Thyroid gland (tissue), 4 donors: ENCODE measurements at regions not wholly inside any gene's neighbourhood (a gene's known extent, or its start where the extent isn't known, plus 50 kb on each side); places are given as distances from the start of the nearest gene placed in this dataset.

ENCODE experiments used
- DNase-seq, 2 donors: peaks; one replicate each; pipeline ENCODE4 v3.0.0-alpha.2; 2019
- H3K27ac ChIP-seq, 3 donors: fragments of 200-600 bp; sonication (generic); 1 replicate in 2 of 3; 2 replicates in 1 of 3; pipeline ENCODE4 v1.5.1; 2016 to 2019; ENCODE audit warnings: mild to moderate bottlenecking in 1 of 3, moderate library complexity in 1 of 3
- H3K27me3 ChIP-seq: fragments of 200-600 bp; sonication (generic); one replicate; pipeline ENCODE4 v1.5.1; 2019
- H3K36me3 ChIP-seq, 2 donors: fragments of 200-600 bp; sonication (generic); one replicate each; pipeline ENCODE4 v1.5.1; 2016 to 2019
- H3K4me1 ChIP-seq, 2 donors: fragments of 200-600 bp; sonication (generic); one replicate each; pipeline ENCODE4 v1.5.1; 2017 to 2019
- H3K4me3 ChIP-seq, 3 donors: fragments of 200-600 bp; sonication (generic); replicated peaks in 1 of 3; 1 replicate in 2 of 3; 2 replicates in 1 of 3; pipeline ENCODE4 v1.5.1; 2016; ENCODE audit warnings: mild to moderate bottlenecking in 1 of 3
- H3K9me3 ChIP-seq: fragments of 200-600 bp; sonication (generic); one replicate; pipeline ENCODE4 v1.5.1; 2017
- POLR2A ChIP-seq, 2 donors: fragments of 450-650 bp; IDR thresholded peaks; one replicate each; pipeline ENCODE4 v1.6.1; 2017; ENCODE audit warnings: antibody characterized with exemption in 2 of 2, mild to moderate bottlenecking in 2 of 2, moderate library complexity in 1 of 2
- WGBS, 2 donors: methylation state at CpG; one replicate each; pipeline ENCODE4 v1.1.5; 2017; 5-methylcytosine and 5-hydroxymethylcytosine counted together
- intact Hi-C: fragments of 100-400 bp; cut with DNase I; formaldehyde crosslinking; loops from one replicate; pipeline ENCODE4 v1.15.1; 2023
- TF ChIP-seq, protein P1 (sequence below), 6 experiments: fragments of 200-600 bp in 3 of 6; fragments of 450-650 bp in 3 of 6; sonication (generic) in 3 of 6; IDR thresholded peaks; one replicate each; pipeline ENCODE4 v1.5.1; 2016 to 2019; ENCODE audit warnings: antibody characterized with exemption in 6 of 6, mild to moderate bottlenecking in 2 of 6, inconsistent platforms in 1 of 6, moderate library complexity in 1 of 6

- intact Hi-C loops, result no loop called here
- no peaks in the 10 kb centered on the region for H3K4me1 ChIP-seq
- H3K9me3 ChIP-seq, result no peaks in the 10 kb centered on the region
- no peaks in the 10 kb centered on the region for H3K36me3 ChIP-seq
- 81 to 94% methylated on average over 5 of the region's 5 CpGs for WGBS, 2 donors
- TF ChIP-seq, protein P1, sequence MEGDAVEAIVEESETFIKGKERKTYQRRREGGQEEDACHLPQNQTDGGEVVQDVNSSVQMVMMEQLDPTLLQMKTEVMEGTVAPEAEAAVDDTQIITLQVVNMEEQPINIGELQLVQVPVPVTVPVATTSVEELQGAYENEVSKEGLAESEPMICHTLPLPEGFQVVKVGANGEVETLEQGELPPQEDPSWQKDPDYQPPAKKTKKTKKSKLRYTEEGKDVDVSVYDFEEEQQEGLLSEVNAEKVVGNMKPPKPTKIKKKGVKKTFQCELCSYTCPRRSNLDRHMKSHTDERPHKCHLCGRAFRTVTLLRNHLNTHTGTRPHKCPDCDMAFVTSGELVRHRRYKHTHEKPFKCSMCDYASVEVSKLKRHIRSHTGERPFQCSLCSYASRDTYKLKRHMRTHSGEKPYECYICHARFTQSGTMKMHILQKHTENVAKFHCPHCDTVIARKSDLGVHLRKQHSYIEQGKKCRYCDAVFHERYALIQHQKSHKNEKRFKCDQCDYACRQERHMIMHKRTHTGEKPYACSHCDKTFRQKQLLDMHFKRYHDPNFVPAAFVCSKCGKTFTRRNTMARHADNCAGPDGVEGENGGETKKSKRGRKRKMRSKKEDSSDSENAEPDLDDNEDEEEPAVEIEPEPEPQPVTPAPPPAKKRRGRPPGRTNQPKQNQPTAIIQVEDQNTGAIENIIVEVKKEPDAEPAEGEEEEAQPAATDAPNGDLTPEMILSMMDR (IDR thresholded peaks at IDR 0.05), result no peak
- no peak for TF ChIP-seq POLR2A (IDR thresholded peaks at IDR 0.05)
- no peak overlapping the region for H3K4me3 ChIP-seq
- H3K27ac ChIP-seq, result no peak overlapping the region
- H3K27me3 ChIP-seq, result no peaks in the 10 kb centered on the region
- DNase-seq, result no peak
These were observed 175.6 kb downstream of the ARL6IP6 start for GRCh38 chr2:152894051-152894450.

DNA sequence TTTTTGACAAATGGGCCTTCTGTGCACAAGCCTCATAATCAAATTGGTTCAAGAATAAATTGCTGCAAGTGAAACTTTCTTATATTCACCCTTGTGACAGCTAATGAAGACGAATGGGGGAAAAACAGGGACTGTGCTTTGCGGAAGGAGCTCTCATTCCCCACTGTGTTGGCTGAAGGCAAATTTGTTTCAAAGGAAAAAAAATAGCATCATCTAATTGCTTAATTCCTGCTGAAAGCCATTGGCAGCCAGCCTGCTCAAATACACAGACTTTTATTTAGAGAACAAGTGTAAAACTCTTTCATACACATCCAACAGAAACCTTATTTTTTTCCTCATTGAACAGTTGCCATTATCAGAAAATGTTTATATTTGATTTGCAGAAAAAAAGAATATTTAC lies 172.3 kb downstream of the ARL6IP6 start:
- TF ChIP-seq, protein P1 (IDR thresholded peaks at IDR 0.05), result no peak
- no peaks in the 10 kb centered on the region for H3K4me1 ChIP-seq
- intact Hi-C loops, result no loop called here
- WGBS, 2 donors, result 51 to 53% methylated on average over 2 of the region's 2 CpGs
- H3K4me3 ChIP-seq, result no peak overlapping the region
- no peaks in the 10 kb centered on the region for H3K9me3 ChIP-seq
- H3K27ac ChIP-seq, result no peak overlapping the region
- no peaks in the 10 kb centered on the region for H3K27me3 ChIP-seq
- no peaks in the 10 kb centered on the region for H3K36me3 ChIP-seq
- no peak for DNase-seq

GRCh38 chr2:152883951-152884487 lies 165.6 kb downstream of the ARL6IP6 start:
- no peaks in the 10 kb centered on the region for H3K4me1 ChIP-seq
- H3K4me3 ChIP-seq, result no peak overlapping the region
- TF ChIP-seq, protein P1 (IDR thresholded peaks at IDR 0.05), result no peak
- no peak for TF ChIP-seq POLR2A (IDR thresholded peaks at IDR 0.05)
- no peaks in the 10 kb centered on the region for H3K9me3 ChIP-seq
- WGBS, 2 donors, result 69% methylated on average over 4 of the region's 4 CpGs
- H3K27ac ChIP-seq, result no peak overlapping the region
- no peak for DNase-seq
- H3K27me3 ChIP-seq, result no peaks in the 10 kb centered on the region
- H3K36me3 ChIP-seq, result no peaks in the 10 kb centered on the region
- intact Hi-C loops, result no loop called here

DNA sequence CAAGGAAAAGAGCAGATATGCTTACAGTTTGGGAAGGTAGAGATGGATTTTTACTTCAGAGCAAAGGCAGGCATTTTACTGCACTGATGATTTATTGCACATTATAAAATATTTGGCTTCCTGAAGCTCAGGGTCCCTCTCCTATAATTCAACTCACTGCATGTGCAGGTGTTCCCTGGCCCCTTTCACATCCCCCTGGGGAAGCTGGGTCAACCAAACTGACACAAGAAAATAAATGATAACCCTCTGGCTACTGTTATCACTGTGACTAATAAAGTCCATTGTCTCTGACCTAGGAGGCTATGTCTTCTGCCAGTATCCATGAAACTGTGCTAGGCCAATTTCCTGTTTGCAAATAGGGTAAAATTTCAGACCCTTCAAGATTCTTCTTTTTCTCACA lies 163.1 kb downstream of the ARL6IP6 start:
- intact Hi-C loops, result no loop called here
- Histone ChIP-seq H3K36me3 (no peaks in the 10 kb centered on the region), H3K27me3 (no peaks in the 10 kb centered on the region)

DNA sequence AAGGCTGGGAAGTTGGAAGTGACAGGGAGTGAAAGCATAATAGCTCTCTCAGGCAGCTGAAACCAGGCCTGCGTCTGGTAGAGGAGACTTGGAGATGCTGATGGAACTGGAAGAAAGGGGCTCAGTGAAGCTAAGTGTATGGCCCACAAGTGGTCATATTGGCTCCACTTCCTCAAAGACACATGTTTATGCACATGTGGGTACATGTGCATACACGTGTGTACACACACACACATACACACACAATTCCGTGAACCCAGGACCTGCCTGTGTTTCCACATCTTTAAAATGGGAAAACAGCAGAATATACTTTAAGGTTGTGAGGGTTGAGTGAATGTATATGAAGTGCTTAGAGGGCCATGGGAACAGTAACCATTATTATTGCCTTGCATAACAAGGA lies 160.9 kb downstream of the ARL6IP6 start:
- H3K9me3 ChIP-seq, result no peaks in the 10 kb centered on the region
- intact Hi-C loops, result no loop called here
- no peaks in the 10 kb centered on the region for H3K27me3 ChIP-seq
- no peak overlapping the region for H3K4me3 ChIP-seq
- no peak overlapping the region for H3K27ac ChIP-seq
- WGBS, 2 donors, result 82 to 89% methylated on average over 3 of the region's 3 CpGs
- H3K36me3 ChIP-seq, result no peaks in the 10 kb centered on the region
- TF ChIP-seq, protein P1 (IDR thresholded peaks at IDR 0.05), result no peak
- TF ChIP-seq POLR2A (IDR thresholded peaks at IDR 0.05), result no peak
- H3K4me1 ChIP-seq, result no peaks in the 10 kb centered on the region
- DNase-seq, result no peak

More for the DNA sequence above, 163.1 kb downstream of the ARL6IP6 start:
- Histone ChIP-seq H3K4me3 (no peak overlapping the region), H3K4me1 (no peaks in the 10 kb centered on the region), H3K27ac (no peak overlapping the region), H3K9me3 (no peaks in the 10 kb centered on the region)
- TF ChIP-seq, protein P1 (IDR thresholded peaks at IDR 0.05), result no peak
- no peak for TF ChIP-seq POLR2A (IDR thresholded peaks at IDR 0.05)
- DNase-seq, result no peak
